Psoas muscle (tissue), 7 donors: ENCODE measurements at regions not wholly inside any gene's neighbourhood (a gene's known extent, or its start where the extent isn't known, plus 50 kb on each side); places are given as distances from the start of the nearest gene placed in this dataset.
"Not testable (repeated sequence)": the region's sequence is repeated elsewhere in the genome, so short reads cannot be mapped to it uniquely, and the experiment has no call there.

Experiments
- ATAC-seq, 4 donors: fragments of 200-7000 bp; cut with Tn5 transposase; one replicate each; pipeline ENCODE4 v1.9.1; 2020; ENCODE audit warnings: moderate library complexity in 3 of 4, mild to moderate bottlenecking in 2 of 4
- DNase-seq, 2 donors: peaks; one replicate each; pipeline ENCODE4 v3.0.0-alpha.2; 2020
- H3K27ac ChIP-seq: fragments of 200-600 bp; one replicate; pipeline ENCODE4 v1.8.0; 2022
- H3K27me3 ChIP-seq, 3 donors: fragments of 200-600 bp in 1 of 3; one replicate each; pipeline versions ENCODE4 v1.6.1 to v1.8.0; 2013 to 2022; ENCODE audit warnings: low read length in 2 of 3, mild to moderate bottlenecking in 2 of 3, moderate library complexity in 1 of 3; ENCODE audit not compliant: insufficient read depth in 3 of 3
- H3K36me3 ChIP-seq, 2 donors: fragments of 200-600 bp in 1 of 2; one replicate each; pipeline versions ENCODE4 v1.6.1 to v1.8.0; 2013 to 2022; ENCODE audit warnings: low read depth in 1 of 2, mild to moderate bottlenecking in 1 of 2, moderate library complexity in 1 of 2; ENCODE audit not compliant: insufficient read depth in 1 of 2
- H3K4me1 ChIP-seq: fragments of 200-600 bp; one replicate; pipeline ENCODE4 v1.8.0; 2022
- H3K4me3 ChIP-seq: fragments of 200-600 bp; one replicate; pipeline ENCODE4 v1.8.0; 2022; ENCODE audit warnings: mild to moderate bottlenecking
- H3K9me3 ChIP-seq: fragments of 200-600 bp; one replicate; pipeline ENCODE4 v1.8.0; 2022
- CTCF ChIP-seq: fragments of 200-600 bp; IDR thresholded peaks from one replicate; pipeline ENCODE4 v1.8.0; 2022; ENCODE audit warnings: antibody characterized with exemption
- WGBS, 3 donors: extraction: QIAGEN DNeasy Blood & Tissue Kit; methylation state at CpG; one replicate each; pipeline versions ENCODE4 v1.1.6 to v1.1.7; 2013; 5-methylcytosine and 5-hydroxymethylcytosine counted together
- intact Hi-C, 2 donors: fragments of 100-400 bp; cut with DNase I; formaldehyde crosslinking; loops; one replicate each; pipeline versions ENCODE4 v1.11.0 to v1.14.2; 2022
- donor health status: healthy with polysubstance abuse.
- donor health status: DM: no; HTN: no; CAD: no; lungs with moderate emphysema.
- donor health status: Bipolar disorder and iron deficiency.
- donor health status: healthy.
- donor health status: DM: yes; HTN: yes; CAD: no.
- donor health status: DM: no; HTN: no; CAD: no.
- donor health status: DM: yes; HTN: yes; CAD: no.

- Histone ChIP-seq H3K4me1 (no peaks in the 10 kb centered on the region), H3K36me3 (no peaks in the 10 kb centered on the region), H3K27ac (no peak overlapping the region), H3K4me3 (no peak overlapping the region), H3K9me3 (no peaks in the 10 kb centered on the region), H3K27me3 (no peaks in the 10 kb centered on the region)
- DNase-seq (no peak), ATAC-seq (no peak)
- intact Hi-C loops, result no loop called here
- WGBS, 3 donors, result 40 to 46% (median 40%) methylated on average over 3 of the region's 3 CpGs
- TF ChIP-seq CTCF, result no peak
These were observed 88.6 kb downstream of the ZNF92 start for GRCh38 chr7:65462148-65462716.

- ATAC-seq, result no peak
- Histone ChIP-seq H3K36me3 (no peaks in the 10 kb centered on the region), H3K27me3 (no peaks in the 10 kb centered on the region), H3K27ac (no peak overlapping the region), H3K9me3 (no peaks in the 10 kb centered on the region), H3K4me3 (no peak overlapping the region), H3K4me1 (no peaks in the 10 kb centered on the region)
- TF ChIP-seq CTCF, result no peak
- 80 to 88% (median 81%) methylated on average over 3 of the region's 3 CpGs for WGBS, 3 donors
- intact Hi-C loops, result no loop called here
- DNase-seq, result no peak
These were observed 89.5 kb downstream of the ZNF92 start for GRCh38 chr7:65463184-65463583.

- H3K4me1 ChIP-seq, H3K36me3 ChIP-seq, intact Hi-C loops, H3K4me3 ChIP-seq, H3K27ac ChIP-seq, H3K9me3 ChIP-seq, ATAC-seq, H3K27me3 ChIP-seq, DNase-seq: not testable (repeated sequence)
- 87 to 90% (median 90%) methylated on average over 14 of the region's 14 CpGs for WGBS, 3 donors
These were observed 96.4 kb downstream of the ZNF92 start for GRCh38 chr7:65469919-65470558.

- intact Hi-C loops, result no loop called here
These were observed 97.9 kb downstream of the ZNF92 start for GRCh38 chr7:65471587-65471986.

More at GRCh38 chr7:65471587-65471986, 97.9 kb downstream of the ZNF92 start:
- ATAC-seq (no peak), DNase-seq (no peak)
- Histone ChIP-seq H3K36me3 (no peaks in the 10 kb centered on the region), H3K4me1 (no peaks in the 10 kb centered on the region), H3K4me3 (no peak overlapping the region), H3K27me3 (no peaks in the 10 kb centered on the region), H3K9me3 (no peaks in the 10 kb centered on the region), H3K27ac (no peak overlapping the region)
- no peak for TF ChIP-seq CTCF
- 53 to 66% (median 60%) methylated on average over 4 of the region's 4 CpGs for WGBS, 3 donors
